PC-9 (cell line): ENCODE measurements at regions not wholly inside any gene's neighbourhood (a gene's known extent, or its start where the extent isn't known, plus 50 kb on each side); places are given as distances from the start of the nearest gene placed in this dataset.

Experiments used
- BruUV-seq: library from RNA; stranded (reverse); fragments of 400-500 nt; replicated peaks from 2 replicates; lab custom pipeline; 2021; lab: Mats Ljungman, UMichigan
- CTCF ChIA-PET: fragments of 300-600 bp; sonication (Branson Sonifier 250); formaldehyde crosslinking; loops from one replicate; lab custom pipeline; 2022; ENCODE audit warnings: antibody characterized with exemption; lab: Charles Lee
- POLR2A ChIA-PET: fragments of 300-600 bp; sonication (Branson Sonifier 250); formaldehyde crosslinking; loops from one replicate; lab custom pipeline; 2022; ENCODE audit warnings: antibody characterized with exemption; ENCODE audit not compliant: unreplicated experiment; lab: Charles Lee
- DNase-seq, 2 experiments: peaks; one replicate each; pipeline versions ENCODE4 v3.0.0 to v3.0.0-alpha.2; 2015 to 2022; ENCODE audit warnings: mixed read lengths in 1 of 2
- H2AFZ ChIP-seq: fragments of 200-600 bp; sonication (generic); 2 replicates; pipeline ENCODE4 v1.8.1; 2017; ENCODE audit warnings: antibody characterized with exemption
- H3F3A ChIP-seq: fragments of 200-600 bp; sonication (generic); 2 replicates; pipeline ENCODE4 v1.8.1; 2017; ENCODE audit warnings: antibody characterized with exemption, mild to moderate bottlenecking, low read depth; ENCODE audit not compliant: insufficient read depth
- H3K27ac ChIP-seq: fragments of 200-600 bp; sonication (generic); 2 replicates; pipeline ENCODE4 v1.6.1; 2016; ENCODE audit warnings: mixed run types
- H3K27me3 ChIP-seq: fragments of 200-600 bp; sonication (generic); 2 replicates; pipeline ENCODE4 v1.6.1; 2016; ENCODE audit warnings: low read depth, mixed run types; ENCODE audit not compliant: insufficient read depth
- H3K36me3 ChIP-seq: fragments of 200-600 bp; sonication (generic); 2 replicates; pipeline ENCODE4 v1.6.1; 2016; ENCODE audit warnings: low read depth, mixed run types
- H3K4me1 ChIP-seq: fragments of 200-600 bp; sonication (generic); replicated peaks from 2 replicates; pipeline ENCODE4 v1.6.1; 2016; ENCODE audit warnings: mixed run types; ENCODE audit not compliant: insufficient read depth
- H3K4me2 ChIP-seq: fragments of 200-600 bp; sonication (generic); 2 replicates; pipeline ENCODE4 v1.6.1; 2017; ENCODE audit warnings: mixed run types
- H3K4me3 ChIP-seq: fragments of 200-600 bp; sonication (generic); 2 replicates; pipeline ENCODE4 v1.6.1; 2016; ENCODE audit warnings: mixed run types
- H3K79me2 ChIP-seq: fragments of 200-600 bp; sonication (generic); 2 replicates; pipeline ENCODE4 v1.6.1; 2017; ENCODE audit warnings: low read depth, mixed run types
- H3K9me2 ChIP-seq: fragments of 200-600 bp; sonication (generic); 2 replicates; pipeline ENCODE4 v1.8.1; 2017; ENCODE audit warnings: mild to moderate bottlenecking; ENCODE audit not compliant: insufficient read depth
- H3K9me3 ChIP-seq: fragments of 200-600 bp; sonication (generic); 2 replicates; pipeline ENCODE4 v1.8.1; 2016; ENCODE audit warnings: low read depth; ENCODE audit not compliant: insufficient read depth
- H4K20me1 ChIP-seq: fragments of 200-600 bp; sonication (generic); 2 replicates; pipeline ENCODE4 v1.8.1; 2017; ENCODE audit not compliant: insufficient read depth
- EZH2 ChIP-seq: fragments of 200-600 bp; sonication (generic); IDR thresholded peaks from 2 replicates; pipeline ENCODE4 v1.8.0; 2017; ENCODE audit warnings: antibody characterized with exemption, low read depth
- intact Hi-C: fragments of 100-400 bp; cut with micrococcal nuclease; formaldehyde crosslinking; loops from one replicate; pipeline ENCODE4 v1.10.0; 2022; ENCODE audit not compliant: unreplicated experiment
- TF ChIP-seq, protein P1 (sequence below): fragments of 200-600 bp; sonication (generic); conservative IDR thresholded peaks from 2 replicates; pipeline ENCODE4 v1.6.1; 2017; ENCODE audit warnings: mixed run types, antibody characterized with exemption, mild to moderate bottlenecking, moderate library complexity

DNA sequence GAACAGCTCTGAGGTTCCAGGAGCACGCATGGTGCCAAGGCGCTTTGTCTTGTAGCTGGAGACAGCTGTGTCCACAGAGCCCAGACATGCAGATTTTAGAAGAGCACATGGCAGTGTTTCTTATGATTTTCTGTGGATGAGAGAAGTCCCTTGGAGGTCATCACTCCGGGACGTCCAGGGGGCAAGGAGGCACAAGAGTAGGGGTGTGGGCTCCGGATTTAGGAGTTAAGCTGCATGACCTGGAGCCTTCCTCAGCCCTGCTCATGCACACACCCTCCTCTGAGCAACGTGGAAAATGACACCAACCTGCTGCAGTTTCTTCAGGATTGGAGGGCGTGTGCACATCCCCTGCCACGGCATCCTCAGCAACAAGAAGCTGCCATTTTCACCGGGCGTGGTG lies 1286.7 kb downstream of the TBC1D22A start:
- POLR2A ChIA-PET = no interaction called here
- Histone ChIP-seq H3K4me3 (no peak overlapping the region), H3K79me2 (no peaks in the 10 kb centered on the region), H3K27ac (no peak overlapping the region), H2AFZ (no peak overlapping the region), H3K27me3 (peaks cover 98% of the 10 kb centered on the region), H3F3A (no peaks in the 10 kb centered on the region), H3K36me3 (no peaks in the 10 kb centered on the region), H3K9me3 (no peaks in the 10 kb centered on the region), H3K4me2 (no peak overlapping the region), H3K4me1 (no peaks in the 10 kb centered on the region), H4K20me1 (no peaks in the 10 kb centered on the region; the same call in 1 of the 2 replicates), H3K9me2 (no peaks in the 10 kb centered on the region)
- CTCF ChIA-PET = no interaction called here
- intact Hi-C loops = no loop called here
- no TSS peak for BruUV-seq
- no peak for DNase-seq
- TF ChIP-seq EZH2 = no peak

DNA sequence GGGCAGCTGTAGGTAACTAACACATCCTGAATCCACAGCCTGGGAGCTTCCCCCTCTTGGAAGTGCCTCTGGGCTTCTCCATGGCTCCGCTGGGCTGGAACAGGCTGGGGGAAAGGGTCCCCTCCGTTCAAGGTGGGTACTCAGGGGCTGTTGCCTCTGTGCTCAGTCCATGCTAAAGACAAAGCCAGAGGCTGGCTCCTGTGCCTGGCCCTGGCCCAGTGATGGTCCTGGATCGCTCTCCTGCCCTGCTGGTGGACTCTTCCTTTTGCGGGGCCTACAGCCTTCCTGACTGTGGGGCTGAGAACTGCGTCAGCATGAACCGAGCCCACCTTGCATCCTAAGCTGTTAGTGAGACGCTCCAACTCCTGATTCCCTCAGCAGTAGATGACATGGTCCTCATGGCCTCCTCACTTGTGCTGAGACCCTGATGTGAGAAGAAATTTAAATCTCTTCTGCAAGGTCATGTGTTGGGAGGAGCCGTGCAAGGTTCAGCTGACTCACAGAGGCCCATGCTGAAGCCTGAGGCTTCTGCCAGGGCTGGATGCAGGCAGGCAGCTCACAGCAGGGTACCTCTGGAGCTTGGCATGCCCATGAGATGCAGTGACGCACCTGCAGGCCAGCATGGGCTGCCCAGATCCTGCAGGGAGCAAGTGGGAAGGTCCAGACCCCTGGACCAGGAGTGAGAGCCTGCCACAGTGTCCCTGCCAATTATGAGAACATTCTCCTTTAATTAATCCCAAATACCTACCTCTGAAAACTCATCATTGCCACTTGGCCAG lies 1285.5 kb downstream of the TBC1D22A start:
- H2AFZ ChIP-seq = no peak overlapping the region
- intact Hi-C loops = no loop called here
- H3K9me3 ChIP-seq = no peaks in the 10 kb centered on the region
- H4K20me1 ChIP-seq = no peaks in the 10 kb centered on the region; the same call in 1 of the 2 replicates
- H3K79me2 ChIP-seq = no peaks in the 10 kb centered on the region
- no peaks in the 10 kb centered on the region for H3K36me3 ChIP-seq
- TF ChIP-seq, protein P1, sequence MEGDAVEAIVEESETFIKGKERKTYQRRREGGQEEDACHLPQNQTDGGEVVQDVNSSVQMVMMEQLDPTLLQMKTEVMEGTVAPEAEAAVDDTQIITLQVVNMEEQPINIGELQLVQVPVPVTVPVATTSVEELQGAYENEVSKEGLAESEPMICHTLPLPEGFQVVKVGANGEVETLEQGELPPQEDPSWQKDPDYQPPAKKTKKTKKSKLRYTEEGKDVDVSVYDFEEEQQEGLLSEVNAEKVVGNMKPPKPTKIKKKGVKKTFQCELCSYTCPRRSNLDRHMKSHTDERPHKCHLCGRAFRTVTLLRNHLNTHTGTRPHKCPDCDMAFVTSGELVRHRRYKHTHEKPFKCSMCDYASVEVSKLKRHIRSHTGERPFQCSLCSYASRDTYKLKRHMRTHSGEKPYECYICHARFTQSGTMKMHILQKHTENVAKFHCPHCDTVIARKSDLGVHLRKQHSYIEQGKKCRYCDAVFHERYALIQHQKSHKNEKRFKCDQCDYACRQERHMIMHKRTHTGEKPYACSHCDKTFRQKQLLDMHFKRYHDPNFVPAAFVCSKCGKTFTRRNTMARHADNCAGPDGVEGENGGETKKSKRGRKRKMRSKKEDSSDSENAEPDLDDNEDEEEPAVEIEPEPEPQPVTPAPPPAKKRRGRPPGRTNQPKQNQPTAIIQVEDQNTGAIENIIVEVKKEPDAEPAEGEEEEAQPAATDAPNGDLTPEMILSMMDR = no peak
- no peak for TF ChIP-seq EZH2
- DNase-seq = no peak
- H3K4me3 ChIP-seq = no peak overlapping the region
- H3K4me2 ChIP-seq = no peak overlapping the region
- no peaks in the 10 kb centered on the region for H3K9me2 ChIP-seq
- no peak overlapping the region for H3K27ac ChIP-seq
- ChIA-PET CTCF (no interaction called here), POLR2A (no interaction called here)
- H3K27me3 ChIP-seq = peaks cover 96% of the 10 kb centered on the region
- no TSS peak for BruUV-seq
- H3K4me1 ChIP-seq = no peaks in the 10 kb centered on the region
- no peaks in the 10 kb centered on the region for H3F3A ChIP-seq

DNA sequence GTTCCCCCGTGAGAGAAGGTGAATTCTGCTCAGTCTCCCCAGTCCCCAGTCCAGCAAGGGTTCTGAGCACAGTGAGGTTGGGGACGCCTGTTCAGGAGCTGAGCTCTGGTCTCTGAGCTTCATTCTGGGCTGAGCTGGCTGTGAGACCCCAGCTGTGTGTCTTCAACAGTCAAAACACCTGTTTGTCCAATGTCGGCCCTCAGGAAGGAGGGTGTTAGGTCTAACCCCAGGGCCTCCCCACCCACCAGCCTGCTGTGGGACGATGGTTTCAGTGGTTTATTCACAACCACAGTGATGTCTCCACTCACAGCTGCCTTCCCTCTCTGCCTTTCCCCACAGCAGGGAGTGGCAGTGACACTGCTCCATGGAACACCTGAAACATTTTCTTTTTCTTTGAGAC lies 1282.9 kb downstream of the TBC1D22A start:
- H3K9me3 ChIP-seq = no peaks in the 10 kb centered on the region
- H3K36me3 ChIP-seq = no peaks in the 10 kb centered on the region
- H3F3A ChIP-seq = no peaks in the 10 kb centered on the region
- intact Hi-C loops = no loop called here
- BruUV-seq = no TSS peak
- TF ChIP-seq EZH2 = no peak
- TF ChIP-seq, protein P1 = no peak
- H3K27me3 ChIP-seq = peaks cover 95% of the 10 kb centered on the region
- ChIA-PET CTCF (interaction anchor here (0.7 kb wide), 1 partner anchor 186 kb away, joined by 4 read pairs; no protein-coding TSS in a partner anchor), POLR2A (no interaction called here)
- H4K20me1 ChIP-seq = no peaks in the 10 kb centered on the region; the same call in 1 of the 2 replicates
- DNase-seq = no peak
- H3K9me2 ChIP-seq = no peaks in the 10 kb centered on the region
- H3K4me2 ChIP-seq = no peak overlapping the region
- no peak overlapping the region for H2AFZ ChIP-seq
- H3K4me1 ChIP-seq = no peaks in the 10 kb centered on the region
- H3K79me2 ChIP-seq = no peaks in the 10 kb centered on the region
- no peak overlapping the region for H3K27ac ChIP-seq
- H3K4me3 ChIP-seq = no peak overlapping the region
